ENCODE measurements at regions not wholly inside any gene's neighbourhood (a gene's known extent, or its start where the extent isn't known, plus 50 kb on each side); places are given as distances from the start of the nearest gene placed in this dataset.

DNA sequence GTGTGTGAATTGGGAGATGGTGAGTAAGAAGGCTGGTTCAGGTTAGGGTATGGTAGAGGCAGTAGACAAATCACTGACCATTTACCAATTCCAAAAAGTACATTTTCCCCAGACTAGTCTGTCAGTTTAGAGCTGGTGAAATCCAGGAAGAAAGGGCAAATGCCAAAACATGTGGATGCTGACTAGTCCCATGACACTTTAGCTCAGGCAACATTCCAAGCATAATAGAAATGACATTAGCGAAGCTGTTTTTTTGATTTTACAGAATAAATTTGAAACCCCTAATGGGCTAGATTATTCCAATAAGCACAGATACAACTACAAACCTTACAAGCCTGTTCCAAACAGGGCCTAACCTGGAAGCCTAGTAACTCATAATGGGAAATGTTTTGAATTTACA is 884.2 kb downstream of the FLRT2 start (continued):
- TF ChIP-seq, protein P1, sequence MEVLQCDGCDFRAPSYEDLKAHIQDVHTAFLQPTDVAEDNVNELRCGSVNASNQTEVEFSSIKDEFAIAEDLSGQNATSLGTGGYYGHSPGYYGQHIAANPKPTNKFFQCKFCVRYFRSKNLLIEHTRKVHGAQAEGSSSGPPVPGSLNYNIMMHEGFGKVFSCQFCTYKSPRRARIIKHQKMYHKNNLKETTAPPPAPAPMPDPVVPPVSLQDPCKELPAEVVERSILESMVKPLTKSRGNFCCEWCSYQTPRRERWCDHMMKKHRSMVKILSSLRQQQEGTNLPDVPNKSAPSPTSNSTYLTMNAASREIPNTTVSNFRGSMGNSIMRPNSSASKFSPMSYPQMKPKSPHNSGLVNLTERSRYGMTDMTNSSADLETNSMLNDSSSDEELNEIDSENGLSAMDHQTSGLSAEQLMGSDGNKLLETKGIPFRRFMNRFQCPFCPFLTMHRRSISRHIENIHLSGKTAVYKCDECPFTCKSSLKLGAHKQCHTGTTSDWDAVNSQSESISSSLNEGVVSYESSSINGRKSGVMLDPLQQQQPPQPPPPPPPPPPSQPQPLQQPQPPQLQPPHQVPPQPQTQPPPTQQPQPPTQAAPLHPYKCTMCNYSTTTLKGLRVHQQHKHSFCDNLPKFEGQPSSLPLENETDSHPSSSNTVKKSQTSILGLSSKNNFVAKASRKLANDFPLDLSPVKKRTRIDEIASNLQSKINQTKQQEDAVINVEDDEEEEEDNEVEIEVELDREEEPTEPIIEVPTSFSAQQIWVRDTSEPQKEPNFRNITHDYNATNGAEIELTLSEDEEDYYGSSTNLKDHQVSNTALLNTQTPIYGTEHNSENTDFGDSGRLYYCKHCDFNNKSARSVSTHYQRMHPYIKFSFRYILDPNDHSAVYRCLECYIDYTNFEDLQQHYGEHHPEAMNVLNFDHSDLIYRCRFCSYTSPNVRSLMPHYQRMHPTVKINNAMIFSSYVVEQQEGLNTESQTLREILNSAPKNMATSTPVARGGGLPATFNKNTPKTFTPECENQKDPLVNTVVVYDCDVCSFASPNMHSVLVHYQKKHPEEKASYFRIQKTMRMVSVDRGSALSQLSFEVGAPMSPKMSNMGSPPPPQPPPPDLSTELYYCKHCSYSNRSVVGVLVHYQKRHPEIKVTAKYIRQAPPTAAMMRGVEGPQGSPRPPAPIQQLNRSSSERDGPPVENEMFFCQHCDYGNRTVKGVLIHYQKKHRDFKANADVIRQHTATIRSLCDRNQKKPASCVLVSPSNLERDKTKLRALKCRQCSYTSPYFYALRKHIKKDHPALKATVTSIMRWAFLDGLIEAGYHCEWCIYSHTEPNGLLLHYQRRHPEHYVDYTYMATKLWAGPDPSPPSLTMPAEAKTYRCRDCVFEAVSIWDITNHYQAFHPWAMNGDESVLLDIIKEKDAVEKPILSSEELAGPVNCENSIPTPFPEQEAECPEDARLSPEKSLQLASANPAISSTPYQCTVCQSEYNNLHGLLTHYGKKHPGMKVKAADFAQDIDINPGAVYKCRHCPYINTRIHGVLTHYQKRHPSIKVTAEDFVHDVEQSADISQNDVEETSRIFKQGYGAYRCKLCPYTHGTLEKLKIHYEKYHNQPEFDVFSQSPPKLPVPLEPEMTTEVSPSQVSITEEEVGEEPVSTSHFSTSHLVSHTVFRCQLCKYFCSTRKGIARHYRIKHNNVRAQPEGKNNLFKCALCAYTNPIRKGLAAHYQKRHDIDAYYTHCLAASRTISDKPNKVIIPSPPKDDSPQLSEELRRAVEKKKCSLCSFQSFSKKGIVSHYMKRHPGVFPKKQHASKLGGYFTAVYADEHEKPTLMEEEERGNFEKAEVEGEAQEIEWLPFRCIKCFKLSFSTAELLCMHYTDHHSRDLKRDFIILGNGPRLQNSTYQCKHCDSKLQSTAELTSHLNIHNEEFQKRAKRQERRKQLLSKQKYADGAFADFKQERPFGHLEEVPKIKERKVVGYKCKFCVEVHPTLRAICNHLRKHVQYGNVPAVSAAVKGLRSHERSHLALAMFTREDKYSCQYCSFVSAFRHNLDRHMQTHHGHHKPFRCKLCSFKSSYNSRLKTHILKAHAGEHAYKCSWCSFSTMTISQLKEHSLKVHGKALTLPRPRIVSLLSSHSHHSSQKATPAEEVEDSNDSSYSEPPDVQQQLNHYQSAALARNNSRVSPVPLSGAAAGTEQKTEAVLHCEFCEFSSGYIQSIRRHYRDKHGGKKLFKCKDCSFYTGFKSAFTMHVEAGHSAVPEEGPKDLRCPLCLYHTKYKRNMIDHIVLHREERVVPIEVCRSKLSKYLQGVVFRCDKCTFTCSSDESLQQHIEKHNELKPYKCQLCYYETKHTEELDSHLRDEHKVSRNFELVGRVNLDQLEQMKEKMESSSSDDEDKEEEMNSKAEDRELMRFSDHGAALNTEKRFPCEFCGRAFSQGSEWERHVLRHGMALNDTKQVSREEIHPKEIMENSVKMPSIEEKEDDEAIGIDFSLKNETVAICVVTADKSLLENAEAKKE (CRISPR knock-in tag; IDR thresholded peaks at IDR 0.05): no peak

DNA sequence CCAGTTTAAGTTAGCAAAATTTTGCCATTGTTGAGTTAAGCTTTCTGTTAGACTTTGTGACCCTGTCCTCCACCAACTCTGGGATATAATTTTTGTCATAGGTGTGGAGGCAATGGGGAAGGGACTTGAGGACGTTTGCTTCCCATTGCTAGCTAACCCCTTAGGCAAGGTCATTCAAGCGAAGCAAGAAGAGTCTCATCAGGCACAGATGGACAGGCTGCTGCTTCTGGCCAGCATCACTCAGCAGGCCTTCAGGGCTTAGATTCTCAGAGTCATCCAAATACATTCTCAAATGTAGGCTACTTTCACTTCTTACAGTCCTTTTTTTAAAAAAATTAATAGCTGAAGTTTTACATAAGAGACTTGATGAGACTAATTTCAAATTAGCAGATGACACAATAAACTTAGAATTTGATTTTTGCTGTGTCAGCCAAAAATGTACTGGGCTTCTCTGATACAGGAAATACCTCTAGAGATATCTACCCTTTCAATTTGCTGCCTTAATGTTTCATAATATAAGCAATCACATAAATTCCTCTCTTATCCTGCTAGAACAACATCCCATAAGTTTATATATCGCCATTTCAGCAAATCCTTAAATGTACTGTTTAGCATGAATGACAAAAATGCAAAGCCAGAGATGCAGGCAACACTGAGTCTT is 875.2 kb downstream of the FLRT2 start:
- H3K27me3 ChIP-seq (ENCODE audit: insufficient read depth): no peaks in the 10 kb centered on the region
- H3K79me2 ChIP-seq (replicated peaks; ENCODE audit: insufficient read depth): no peaks in the 10 kb centered on the region
- ATAC-seq: no peak
- H3K4me2 ChIP-seq: no peak overlapping the region
- Mint-ChIP-seq H3K36me3 (ENCODE audit: low read depth) (no peaks in the 10 kb centered on the region), H3K4me1 (no peaks in the 10 kb centered on the region), H3K27ac (no peak overlapping the region; the same call in 1 of the 2 replicates), H3K4me3 (no peak overlapping the region), H3K9me3 (no peaks in the 10 kb centered on the region; the same call in 2 of the 3 replicates), H3K27me3 (ENCODE audit: insufficient read depth, low read depth, poor library complexity) (no peaks in the 10 kb centered on the region)
- H3K27ac ChIP-seq (ENCODE audit: low read depth): no peak overlapping the region
- H3K4me1 ChIP-seq (ENCODE audit: insufficient read depth): peaks cover 9% of the 10 kb centered on the region; the same call in 1 of the 2 replicates
- no peaks in the 10 kb centered on the region for H3F3A ChIP-seq (replicated peaks; ENCODE audit: low read depth)
- H2AFZ ChIP-seq: no peak overlapping the region
- H3K36me3 ChIP-seq (ENCODE audit: insufficient read depth): no peaks in the 10 kb centered on the region
- TF ChIP-seq, protein P2, sequence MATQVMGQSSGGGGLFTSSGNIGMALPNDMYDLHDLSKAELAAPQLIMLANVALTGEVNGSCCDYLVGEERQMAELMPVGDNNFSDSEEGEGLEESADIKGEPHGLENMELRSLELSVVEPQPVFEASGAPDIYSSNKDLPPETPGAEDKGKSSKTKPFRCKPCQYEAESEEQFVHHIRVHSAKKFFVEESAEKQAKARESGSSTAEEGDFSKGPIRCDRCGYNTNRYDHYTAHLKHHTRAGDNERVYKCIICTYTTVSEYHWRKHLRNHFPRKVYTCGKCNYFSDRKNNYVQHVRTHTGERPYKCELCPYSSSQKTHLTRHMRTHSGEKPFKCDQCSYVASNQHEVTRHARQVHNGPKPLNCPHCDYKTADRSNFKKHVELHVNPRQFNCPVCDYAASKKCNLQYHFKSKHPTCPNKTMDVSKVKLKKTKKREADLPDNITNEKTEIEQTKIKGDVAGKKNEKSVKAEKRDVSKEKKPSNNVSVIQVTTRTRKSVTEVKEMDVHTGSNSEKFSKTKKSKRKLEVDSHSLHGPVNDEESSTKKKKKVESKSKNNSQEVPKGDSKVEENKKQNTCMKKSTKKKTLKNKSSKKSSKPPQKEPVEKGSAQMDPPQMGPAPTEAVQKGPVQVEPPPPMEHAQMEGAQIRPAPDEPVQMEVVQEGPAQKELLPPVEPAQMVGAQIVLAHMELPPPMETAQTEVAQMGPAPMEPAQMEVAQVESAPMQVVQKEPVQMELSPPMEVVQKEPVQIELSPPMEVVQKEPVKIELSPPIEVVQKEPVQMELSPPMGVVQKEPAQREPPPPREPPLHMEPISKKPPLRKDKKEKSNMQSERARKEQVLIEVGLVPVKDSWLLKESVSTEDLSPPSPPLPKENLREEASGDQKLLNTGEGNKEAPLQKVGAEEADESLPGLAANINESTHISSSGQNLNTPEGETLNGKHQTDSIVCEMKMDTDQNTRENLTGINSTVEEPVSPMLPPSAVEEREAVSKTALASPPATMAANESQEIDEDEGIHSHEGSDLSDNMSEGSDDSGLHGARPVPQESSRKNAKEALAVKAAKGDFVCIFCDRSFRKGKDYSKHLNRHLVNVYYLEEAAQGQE (IDR thresholded peaks at IDR 0.05; ENCODE audit: unreplicated experiment): no peak
- no peaks in the 10 kb centered on the region for H4K20me1 ChIP-seq (replicated peaks; ENCODE audit: insufficient read depth)
- H3K4me3 ChIP-seq: no peak overlapping the region
- H3K9me2 ChIP-seq (ENCODE audit: insufficient read depth): no peaks in the 10 kb centered on the region
- no peak for DNase-seq (ENCODE audit: low spot score)

Measured in GM23338 (cell line).